K562 (cell line): ENCODE measurements at regions not wholly inside any gene's neighbourhood (a gene's known extent, or its start where the extent isn't known, plus 50 kb on each side); places are given as distances from the start of the nearest gene placed in this dataset.

Experiments
- ATF1 ChIP-seq, 2 experiments: fragments of 450-650 bp in 1 of 2; IDR thresholded peaks; 2 replicates each; pipeline ENCODE4 v1.6.1; 2016; ENCODE audit warnings: missing compliant biosample characterization in 1 of 2, missing genetic modification characterization in 1 of 2
- BRF2 ChIP-seq: IDR thresholded peaks from 3 replicates; pipeline ENCODE4 v1.6.1; 2011; ENCODE audit warnings: borderline replicate concordance, mild to moderate bottlenecking; ENCODE audit not compliant: insufficient read length, insufficient read depth
- ERF ChIP-seq: fragments of 450-650 bp; formaldehyde crosslinking; IDR thresholded peaks from 2 replicates; pipeline ENCODE4 v1.4.0; 2020; ENCODE audit warnings: mild to moderate bottlenecking, mixed read lengths
- HNRNPLL ChIP-seq: fragments of 200-400 bp; formaldehyde crosslinking; IDR thresholded peaks from 2 replicates; pipeline ENCODE4 v1.6.1; 2017; ENCODE audit warnings: low read length, low read depth, mild to moderate bottlenecking; ENCODE audit not compliant: poor library complexity, severe bottlenecking
- KAT7 ChIP-seq: sonication (generic); formaldehyde crosslinking; IDR thresholded peaks from 2 replicates; pipeline ENCODE4 v1.8.0; 2022; ENCODE audit warnings: missing genetic modification reagents, mild to moderate bottlenecking, borderline replicate concordance
- NFIC ChIP-seq: fragments of 450-650 bp; IDR thresholded peaks from 2 replicates; pipeline ENCODE4 v1.6.1; 2017; ENCODE audit warnings: mild to moderate bottlenecking, inconsistent platforms
- NFIX ChIP-seq: fragments of 250-450 bp; sonication (Bioruptor Pico); IDR thresholded peaks from 2 replicates; pipeline ENCODE4 v1.4.0; 2020; ENCODE audit warnings: low read depth, mild to moderate bottlenecking, moderate library complexity
- ZBTB40 ChIP-seq, 2 experiments: fragments of 450-650 bp in 1 of 2; sonication (generic) in 1 of 2; formaldehyde crosslinking in 1 of 2; IDR thresholded peaks; 2 replicates each; pipeline versions ENCODE4 v1.7.1 to v1.9.0; 2016 to 2022; ENCODE audit warnings: inconsistent platforms in 1 of 2, mild to moderate bottlenecking in 1 of 2, missing genetic modification reagents in 1 of 2
- ZNF12 ChIP-seq: sonication (generic); formaldehyde crosslinking; IDR thresholded peaks from 2 replicates; pipeline ENCODE4 v1.4.0; 2020; ENCODE audit warnings: mild to moderate bottlenecking, missing genetic modification reagents
- ZNF121 ChIP-seq: sonication (generic); formaldehyde crosslinking; conservative IDR thresholded peaks from 2 replicates; pipeline ENCODE4 v1.8.0; 2022; ENCODE audit warnings: missing genetic modification reagents
- ZNF134 ChIP-seq: fragments of 250-450 bp; sonication (Bioruptor Pico); conservative IDR thresholded peaks from 2 replicates; pipeline ENCODE4 v1.4.0; 2020
- ZNF75A ChIP-seq: fragments of 450-650 bp; formaldehyde crosslinking; IDR thresholded peaks from 2 replicates; pipeline ENCODE4 v1.4.0; 2020; ENCODE audit warnings: mild to moderate bottlenecking
- TF ChIP-seq, protein P1 (sequence below): fragments of 450-650 bp; IDR thresholded peaks from 2 replicates; pipeline ENCODE4 v1.6.1; 2017; ENCODE audit warnings: mild to moderate bottlenecking, moderate library complexity

GRCh38 chr7:117941138-117941810, 68.0 kb upstream of the CTTNBP2 start (continued):
- no peak for TF ChIP-seq HNRNPLL
- TF ChIP-seq ERF, result no peak
- no peak for TF ChIP-seq ATF1 (CRISPR knock-in tag; IDR thresholded peaks at IDR 0.05)
- no peak for TF ChIP-seq ATF1 (tag; IDR thresholded peaks at IDR 0.05)
- TF ChIP-seq, protein P1, sequence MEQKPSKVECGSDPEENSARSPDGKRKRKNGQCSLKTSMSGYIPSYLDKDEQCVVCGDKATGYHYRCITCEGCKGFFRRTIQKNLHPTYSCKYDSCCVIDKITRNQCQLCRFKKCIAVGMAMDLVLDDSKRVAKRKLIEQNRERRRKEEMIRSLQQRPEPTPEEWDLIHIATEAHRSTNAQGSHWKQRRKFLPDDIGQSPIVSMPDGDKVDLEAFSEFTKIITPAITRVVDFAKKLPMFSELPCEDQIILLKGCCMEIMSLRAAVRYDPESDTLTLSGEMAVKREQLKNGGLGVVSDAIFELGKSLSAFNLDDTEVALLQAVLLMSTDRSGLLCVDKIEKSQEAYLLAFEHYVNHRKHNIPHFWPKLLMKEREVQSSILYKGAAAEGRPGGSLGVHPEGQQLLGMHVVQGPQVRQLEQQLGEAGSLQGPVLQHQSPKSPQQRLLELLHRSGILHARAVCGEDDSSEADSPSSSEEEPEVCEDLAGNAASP, result no peak
- TF ChIP-seq ZNF75A (CRISPR knock-in tag), result no peak
- TF ChIP-seq BRF2, result no peak
- TF ChIP-seq NFIX (CRISPR knock-in tag), result no peak
- no peak for TF ChIP-seq NFIC
- TF ChIP-seq KAT7, result 0 out of 2 replicates have a peak, but pooled peaks have one; percentile 23
- no peak for TF ChIP-seq ZNF134 (CRISPR knock-in tag)
- no peak for TF ChIP-seq ZBTB40 (IDR thresholded peaks at IDR 0.05)
- TF ChIP-seq ZBTB40 (CRISPR knock-in tag; IDR thresholded peaks at IDR 0.05), result no peak
- TF ChIP-seq ZNF12 (CRISPR knock-in tag), result no peak
- TF ChIP-seq ZNF121 (CRISPR knock-in tag), result no peak
